ENCODE measurements at regions not wholly inside any gene's neighbourhood (a gene's known extent, or its start where the extent isn't known, plus 50 kb on each side); places are given as distances from the start of the nearest gene placed in this dataset.

- DNase-seq (ENCODE audit: low spot score), result no peak
- Histone ChIP-seq H3K27ac (ENCODE audit: low read depth in 1 of 2, low read length in 2 of 2) (no peak overlapping the region), H3K9ac (ENCODE audit: low read depth in 1 of 2, low read length in 2 of 2) (no peak overlapping the region), H3K4me1 (ENCODE audit: control insufficient read depth in 4 of 4, insufficient read depth in 4 of 4, low read length in 3 of 4) (no peaks in the 10 kb centered on the region), H3K27me3 (ENCODE audit: control insufficient read depth in 4 of 4, insufficient read depth in 4 of 4, low read length in 3 of 4) (no peaks in the 10 kb centered on the region), H3K4me3 (ENCODE audit: low read depth in 1 of 3, low read length in 3 of 3) (no peak overlapping the region), H3K36me3 (ENCODE audit: control insufficient read depth in 4 of 4, insufficient read depth in 3 of 4, low read depth in 1 of 4, low read length in 3 of 4) (no peaks in the 10 kb centered on the region), H3K9me3 (ENCODE audit: control insufficient read depth in 4 of 4, low read length in 3 of 4) (no peaks in the 10 kb centered on the region)
- TF ChIP-seq, protein P1, sequence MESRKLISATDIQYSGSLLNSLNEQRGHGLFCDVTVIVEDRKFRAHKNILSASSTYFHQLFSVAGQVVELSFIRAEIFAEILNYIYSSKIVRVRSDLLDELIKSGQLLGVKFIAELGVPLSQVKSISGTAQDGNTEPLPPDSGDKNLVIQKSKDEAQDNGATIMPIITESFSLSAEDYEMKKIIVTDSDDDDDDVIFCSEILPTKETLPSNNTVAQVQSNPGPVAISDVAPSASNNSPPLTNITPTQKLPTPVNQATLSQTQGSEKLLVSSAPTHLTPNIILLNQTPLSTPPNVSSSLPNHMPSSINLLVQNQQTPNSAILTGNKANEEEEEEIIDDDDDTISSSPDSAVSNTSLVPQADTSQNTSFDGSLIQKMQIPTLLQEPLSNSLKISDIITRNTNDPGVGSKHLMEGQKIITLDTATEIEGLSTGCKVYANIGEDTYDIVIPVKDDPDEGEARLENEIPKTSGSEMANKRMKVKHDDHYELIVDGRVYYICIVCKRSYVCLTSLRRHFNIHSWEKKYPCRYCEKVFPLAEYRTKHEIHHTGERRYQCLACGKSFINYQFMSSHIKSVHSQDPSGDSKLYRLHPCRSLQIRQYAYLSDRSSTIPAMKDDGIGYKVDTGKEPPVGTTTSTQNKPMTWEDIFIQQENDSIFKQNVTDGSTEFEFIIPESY (IDR thresholded peaks at IDR 0.05), result no peak
- TF ChIP-seq TAF1 (conservative IDR thresholded peaks at IDR 0.05) (no peak), ATF3 (IDR thresholded peaks at IDR 0.05) (no peak), SP1 (IDR thresholded peaks at IDR 0.05) (no peak), FOXA2 (IDR thresholded peaks at IDR 0.05) (no peak), MAX (IDR thresholded peaks at IDR 0.05) (no peak), HNF4G (IDR thresholded peaks at IDR 0.05) (no peak), GABPA (IDR thresholded peaks at IDR 0.05 in 1 of 2, conservative IDR thresholded peaks at IDR 0.05 in 1 of 2) (no peak), JUND (IDR thresholded peaks at IDR 0.05) (no peak), RXRA (IDR thresholded peaks at IDR 0.05) (no peak), HNF4A (conservative IDR thresholded peaks at IDR 0.05) (no peak), FOXA1 (IDR thresholded peaks at IDR 0.05) (no peak), YY1 (IDR thresholded peaks at IDR 0.05) (no peak), RAD21 (IDR thresholded peaks at IDR 0.05) (no peak), NR2F2 (IDR thresholded peaks at IDR 0.05) (no peak), EGR1 (IDR thresholded peaks at IDR 0.05; ENCODE audit: low read depth in 2 of 2) (no peak)
- TF ChIP-seq, protein P2, sequence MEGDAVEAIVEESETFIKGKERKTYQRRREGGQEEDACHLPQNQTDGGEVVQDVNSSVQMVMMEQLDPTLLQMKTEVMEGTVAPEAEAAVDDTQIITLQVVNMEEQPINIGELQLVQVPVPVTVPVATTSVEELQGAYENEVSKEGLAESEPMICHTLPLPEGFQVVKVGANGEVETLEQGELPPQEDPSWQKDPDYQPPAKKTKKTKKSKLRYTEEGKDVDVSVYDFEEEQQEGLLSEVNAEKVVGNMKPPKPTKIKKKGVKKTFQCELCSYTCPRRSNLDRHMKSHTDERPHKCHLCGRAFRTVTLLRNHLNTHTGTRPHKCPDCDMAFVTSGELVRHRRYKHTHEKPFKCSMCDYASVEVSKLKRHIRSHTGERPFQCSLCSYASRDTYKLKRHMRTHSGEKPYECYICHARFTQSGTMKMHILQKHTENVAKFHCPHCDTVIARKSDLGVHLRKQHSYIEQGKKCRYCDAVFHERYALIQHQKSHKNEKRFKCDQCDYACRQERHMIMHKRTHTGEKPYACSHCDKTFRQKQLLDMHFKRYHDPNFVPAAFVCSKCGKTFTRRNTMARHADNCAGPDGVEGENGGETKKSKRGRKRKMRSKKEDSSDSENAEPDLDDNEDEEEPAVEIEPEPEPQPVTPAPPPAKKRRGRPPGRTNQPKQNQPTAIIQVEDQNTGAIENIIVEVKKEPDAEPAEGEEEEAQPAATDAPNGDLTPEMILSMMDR (IDR thresholded peaks at IDR 0.05; ENCODE audit: low read depth, low read length, missing input control), result no peak
- TF ChIP-seq, protein P3, sequence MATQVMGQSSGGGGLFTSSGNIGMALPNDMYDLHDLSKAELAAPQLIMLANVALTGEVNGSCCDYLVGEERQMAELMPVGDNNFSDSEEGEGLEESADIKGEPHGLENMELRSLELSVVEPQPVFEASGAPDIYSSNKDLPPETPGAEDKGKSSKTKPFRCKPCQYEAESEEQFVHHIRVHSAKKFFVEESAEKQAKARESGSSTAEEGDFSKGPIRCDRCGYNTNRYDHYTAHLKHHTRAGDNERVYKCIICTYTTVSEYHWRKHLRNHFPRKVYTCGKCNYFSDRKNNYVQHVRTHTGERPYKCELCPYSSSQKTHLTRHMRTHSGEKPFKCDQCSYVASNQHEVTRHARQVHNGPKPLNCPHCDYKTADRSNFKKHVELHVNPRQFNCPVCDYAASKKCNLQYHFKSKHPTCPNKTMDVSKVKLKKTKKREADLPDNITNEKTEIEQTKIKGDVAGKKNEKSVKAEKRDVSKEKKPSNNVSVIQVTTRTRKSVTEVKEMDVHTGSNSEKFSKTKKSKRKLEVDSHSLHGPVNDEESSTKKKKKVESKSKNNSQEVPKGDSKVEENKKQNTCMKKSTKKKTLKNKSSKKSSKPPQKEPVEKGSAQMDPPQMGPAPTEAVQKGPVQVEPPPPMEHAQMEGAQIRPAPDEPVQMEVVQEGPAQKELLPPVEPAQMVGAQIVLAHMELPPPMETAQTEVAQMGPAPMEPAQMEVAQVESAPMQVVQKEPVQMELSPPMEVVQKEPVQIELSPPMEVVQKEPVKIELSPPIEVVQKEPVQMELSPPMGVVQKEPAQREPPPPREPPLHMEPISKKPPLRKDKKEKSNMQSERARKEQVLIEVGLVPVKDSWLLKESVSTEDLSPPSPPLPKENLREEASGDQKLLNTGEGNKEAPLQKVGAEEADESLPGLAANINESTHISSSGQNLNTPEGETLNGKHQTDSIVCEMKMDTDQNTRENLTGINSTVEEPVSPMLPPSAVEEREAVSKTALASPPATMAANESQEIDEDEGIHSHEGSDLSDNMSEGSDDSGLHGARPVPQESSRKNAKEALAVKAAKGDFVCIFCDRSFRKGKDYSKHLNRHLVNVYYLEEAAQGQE (IDR thresholded peaks at IDR 0.05), result no peak
- 95% methylated on average over 5 of the region's 5 CpGs for WGBS
These were observed 88.0 kb upstream of the CTNNA1 start for GRCh38 chr5:138665261-138665660.
